ENCODE measurements at regions not wholly inside any gene's neighbourhood (a gene's known extent, or its start where the extent isn't known, plus 50 kb on each side); places are given as distances from the start of the nearest gene placed in this dataset.

DNA sequence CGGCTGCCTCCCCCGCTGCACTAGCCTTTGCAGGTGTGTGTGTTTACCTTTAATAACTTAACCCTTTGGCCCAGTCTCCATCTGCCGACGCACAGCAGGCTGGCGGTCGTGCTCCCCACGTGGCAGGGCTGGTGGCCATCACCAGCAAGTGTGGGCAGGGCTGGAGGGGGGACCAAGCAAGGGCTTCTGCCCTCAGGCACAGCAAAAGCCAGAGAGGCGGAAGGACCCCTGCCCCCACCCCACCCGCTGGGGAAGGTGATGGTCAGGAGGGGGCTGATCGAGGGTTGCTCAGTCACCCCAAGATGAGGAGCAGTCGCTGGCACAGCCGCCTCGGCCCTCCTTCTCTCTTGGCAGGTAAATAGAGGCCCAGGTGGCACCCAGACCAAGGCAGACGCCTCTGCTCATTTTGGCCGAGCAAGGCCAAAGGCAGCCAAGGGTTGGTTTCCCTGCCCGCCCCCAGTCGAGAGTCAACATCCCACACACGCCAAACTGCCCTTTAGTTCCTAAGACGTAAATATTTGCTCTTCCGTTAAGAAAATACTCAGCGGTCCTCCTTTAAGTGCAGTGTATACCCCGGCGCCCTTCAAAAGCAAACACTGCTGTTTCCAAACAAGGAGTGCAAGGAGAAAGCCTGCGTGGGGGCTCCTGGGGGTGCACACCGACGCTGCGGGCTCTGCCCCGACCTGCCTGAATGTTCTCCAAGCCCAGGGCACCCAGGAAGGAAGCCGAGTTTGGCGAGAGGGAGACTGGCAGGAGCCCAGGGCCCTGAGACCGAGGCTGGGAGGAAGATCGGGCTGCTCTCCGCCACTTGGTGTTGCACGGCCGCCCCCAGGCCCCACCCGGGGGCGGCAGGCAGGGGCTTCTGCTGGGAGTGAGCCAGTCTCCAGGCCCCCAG, 82.7 kb downstream of the SIK1 start:
- ATAC-seq (no peak), DNase-seq (no peak)
- Mint-ChIP-seq H3K27me3 (no peaks in the 10 kb centered on the region), H3K9me3 (no peaks in the 10 kb centered on the region), H3K4me1 (ENCODE audit: low read depth) (peaks cover 3% of the 10 kb centered on the region), H3K36me3 (ENCODE audit: low read depth) (no peaks in the 10 kb centered on the region), H3K27ac (no peak overlapping the region), H3K4me3 (no peak overlapping the region)
- TF ChIP-seq, protein P1, sequence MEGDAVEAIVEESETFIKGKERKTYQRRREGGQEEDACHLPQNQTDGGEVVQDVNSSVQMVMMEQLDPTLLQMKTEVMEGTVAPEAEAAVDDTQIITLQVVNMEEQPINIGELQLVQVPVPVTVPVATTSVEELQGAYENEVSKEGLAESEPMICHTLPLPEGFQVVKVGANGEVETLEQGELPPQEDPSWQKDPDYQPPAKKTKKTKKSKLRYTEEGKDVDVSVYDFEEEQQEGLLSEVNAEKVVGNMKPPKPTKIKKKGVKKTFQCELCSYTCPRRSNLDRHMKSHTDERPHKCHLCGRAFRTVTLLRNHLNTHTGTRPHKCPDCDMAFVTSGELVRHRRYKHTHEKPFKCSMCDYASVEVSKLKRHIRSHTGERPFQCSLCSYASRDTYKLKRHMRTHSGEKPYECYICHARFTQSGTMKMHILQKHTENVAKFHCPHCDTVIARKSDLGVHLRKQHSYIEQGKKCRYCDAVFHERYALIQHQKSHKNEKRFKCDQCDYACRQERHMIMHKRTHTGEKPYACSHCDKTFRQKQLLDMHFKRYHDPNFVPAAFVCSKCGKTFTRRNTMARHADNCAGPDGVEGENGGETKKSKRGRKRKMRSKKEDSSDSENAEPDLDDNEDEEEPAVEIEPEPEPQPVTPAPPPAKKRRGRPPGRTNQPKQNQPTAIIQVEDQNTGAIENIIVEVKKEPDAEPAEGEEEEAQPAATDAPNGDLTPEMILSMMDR (IDR thresholded peaks at IDR 0.05), result no peak
- ChIA-PET CTCF (no interaction called here), POLR2A (no interaction called here)
- intact Hi-C loops (cut with micrococcal nuclease), result no loop called here

DNA sequence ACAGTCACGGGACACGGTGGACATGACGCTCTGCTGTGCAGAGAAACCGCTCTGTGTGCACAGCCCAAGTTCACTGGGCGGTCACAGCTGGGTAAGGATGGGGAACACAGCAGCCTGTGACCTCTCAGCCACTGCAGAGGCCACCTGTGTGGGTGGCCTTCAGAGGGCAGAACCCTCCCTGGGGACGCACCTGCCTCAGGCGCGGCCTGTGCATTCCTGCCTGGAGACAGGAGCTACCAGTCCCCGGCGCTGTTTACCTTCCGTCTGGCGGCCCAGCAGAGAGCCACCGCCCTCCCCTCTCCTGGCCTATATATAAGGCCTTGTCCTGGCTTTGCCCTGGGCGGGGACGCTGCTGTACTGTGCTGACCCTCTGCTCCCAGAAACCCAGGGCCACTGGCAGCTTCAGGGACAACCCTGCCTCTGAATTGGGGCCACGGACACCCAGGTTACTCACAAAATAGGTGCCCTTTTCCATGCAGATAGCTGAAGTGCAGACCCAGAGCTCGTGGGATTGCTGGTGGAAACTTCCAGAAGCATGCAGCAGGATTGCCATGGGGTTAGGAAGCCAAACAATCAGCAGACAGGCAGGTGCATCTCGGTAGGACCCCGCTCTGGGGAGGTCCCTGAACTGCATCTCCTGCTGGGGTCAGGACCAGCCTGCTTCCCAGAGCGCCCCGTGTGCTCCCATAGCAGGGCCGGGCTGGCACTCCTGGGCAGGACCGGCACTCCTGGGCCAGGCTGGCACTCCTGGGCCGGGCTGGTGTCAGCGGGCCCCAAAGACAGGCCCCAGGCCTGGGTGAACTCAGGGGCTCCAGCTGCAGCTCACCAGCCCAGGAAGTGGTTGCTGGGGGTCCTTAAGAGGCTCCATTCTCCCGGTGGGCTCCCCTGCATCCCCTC, 83.6 kb downstream of the SIK1 start:
- intact Hi-C loops (cut with micrococcal nuclease), result no loop called here
- Mint-ChIP-seq H3K9me3 (no peaks in the 10 kb centered on the region), H3K4me1 (ENCODE audit: low read depth) (peaks cover 3% of the 10 kb centered on the region), H3K4me3 (no peak overlapping the region), H3K27me3 (no peaks in the 10 kb centered on the region), H3K36me3 (ENCODE audit: low read depth) (no peaks in the 10 kb centered on the region), H3K27ac (no peak overlapping the region)
- ATAC-seq, result no peak
- ChIA-PET CTCF (no interaction called here), POLR2A (no interaction called here)
- DNase-seq, result no peak
- TF ChIP-seq, protein P1 (IDR thresholded peaks at IDR 0.05), result no peak

DNA sequence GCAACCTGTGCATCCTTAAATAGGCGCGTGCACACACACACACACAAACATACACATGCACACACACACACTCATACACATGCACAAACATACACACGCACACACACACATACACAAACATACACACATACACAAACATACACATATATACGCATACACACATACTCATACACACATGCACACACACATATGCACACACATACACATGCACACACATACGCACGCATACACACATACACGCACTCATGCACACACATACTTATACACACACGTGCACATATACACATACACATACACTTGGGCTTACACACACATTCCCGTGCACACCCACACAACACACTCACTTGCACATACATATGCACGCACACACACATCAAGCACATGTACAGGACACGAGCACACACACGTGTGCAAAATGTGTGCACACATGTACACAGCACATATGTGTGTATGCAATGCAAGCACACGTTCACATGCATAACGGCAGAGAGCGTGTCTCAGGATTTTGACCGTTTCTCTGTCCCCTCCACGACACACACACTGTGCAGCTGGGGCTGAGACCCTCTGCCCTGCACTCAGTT, 84.5 kb downstream of the SIK1 start:
- DNase-seq (no peak), ATAC-seq (no peak)
- Mint-ChIP-seq H3K9me3 (no peaks in the 10 kb centered on the region), H3K4me1 (ENCODE audit: low read depth) (peaks cover 3% of the 10 kb centered on the region), H3K27me3 (no peaks in the 10 kb centered on the region), H3K27ac (no peak overlapping the region), H3K4me3 (no peak overlapping the region), H3K36me3 (ENCODE audit: low read depth) (no peaks in the 10 kb centered on the region)
- TF ChIP-seq, protein P1 (IDR thresholded peaks at IDR 0.05), result no peak
- ChIA-PET POLR2A (no interaction called here), CTCF (no interaction called here)
- intact Hi-C loops (cut with micrococcal nuclease), result no loop called here

DNA sequence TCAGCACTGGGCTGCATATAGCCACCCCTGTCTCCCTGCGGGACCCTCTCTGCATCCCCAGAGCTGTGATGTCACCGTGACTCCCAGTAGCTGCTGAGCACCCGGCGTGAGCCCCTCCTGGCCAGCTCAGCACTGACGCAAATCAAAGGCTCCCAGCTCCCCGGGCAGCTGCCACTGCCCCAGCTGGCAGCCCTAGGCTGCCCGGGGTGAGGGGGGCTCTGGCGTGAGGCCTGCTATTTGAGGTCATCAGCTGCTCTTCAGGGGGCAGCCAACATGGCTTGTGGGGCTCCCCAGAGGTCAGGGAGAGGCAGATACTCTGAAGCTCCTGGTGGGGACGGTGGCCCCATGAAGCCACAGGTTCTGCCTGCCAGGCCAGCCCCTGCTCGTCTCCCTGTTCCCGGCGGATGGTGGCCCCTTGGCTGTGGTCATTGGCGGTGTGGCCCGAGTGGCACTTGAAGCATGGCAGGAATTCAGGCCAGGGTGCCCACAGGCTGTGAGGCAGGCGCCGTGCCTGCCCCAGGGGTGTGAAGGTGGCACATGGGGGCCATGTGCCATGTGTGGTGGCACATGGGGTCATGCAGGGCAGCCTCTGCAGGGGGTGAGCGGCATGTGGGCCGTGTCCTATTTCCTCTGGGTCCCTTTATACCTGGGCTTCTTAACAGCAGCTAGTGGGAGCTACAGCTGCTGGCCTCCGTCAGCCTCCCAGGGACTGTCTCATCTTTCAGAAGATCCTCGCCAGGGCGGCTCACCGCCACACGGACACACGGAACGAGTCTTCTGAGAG, 85.4 kb downstream of the SIK1 start:
- TF ChIP-seq, protein P1 (IDR thresholded peaks at IDR 0.05), result no peak
- no peaks in the 10 kb centered on the region for H3K27me3 Mint-ChIP-seq
- CTCF ChIA-PET, result no interaction called here
- H3K27ac Mint-ChIP-seq, result no peak overlapping the region
- H3K9me3 Mint-ChIP-seq, result no peaks in the 10 kb centered on the region
- intact Hi-C loops (cut with micrococcal nuclease), result no loop called here
- POLR2A ChIA-PET, result no interaction called here
- H3K36me3 Mint-ChIP-seq (ENCODE audit: low read depth), result no peaks in the 10 kb centered on the region
- no peak overlapping the region for H3K4me3 Mint-ChIP-seq
- H3K4me1 Mint-ChIP-seq (ENCODE audit: low read depth), result peaks cover 3% of the 10 kb centered on the region
- DNase-seq (no peak), ATAC-seq (no peak)

Data from activated CD8-positive, alpha-beta T cell treated with anti-CD3 and anti-CD28 coated beads for 36 hours (primary cell).